ENCODE measurements at regions not wholly inside any gene's neighbourhood (a gene's known extent, or its start where the extent isn't known, plus 50 kb on each side); places are given as distances from the start of the nearest gene placed in this dataset.

DNA sequence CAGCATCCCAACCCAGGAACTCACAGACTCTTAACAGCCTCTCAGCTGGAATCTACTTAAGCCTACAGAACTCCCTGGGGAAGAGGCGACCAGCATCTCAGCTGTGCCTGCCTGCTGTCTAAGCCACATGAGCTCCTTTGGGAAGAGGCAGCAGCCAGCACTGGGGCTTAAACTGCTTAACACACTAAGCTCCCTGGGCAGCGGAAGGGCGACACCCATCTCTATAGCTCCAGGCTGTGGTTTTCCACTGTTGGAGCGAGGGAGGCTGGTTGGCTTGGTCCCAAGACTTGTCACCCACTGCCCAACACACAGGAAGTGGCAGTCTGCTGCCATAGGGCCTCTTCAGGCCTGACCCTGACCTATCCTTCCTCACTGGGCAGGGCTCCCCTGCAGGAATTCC is 1544.1 kb upstream of the ADGRL3 start:
- ChIA-PET POLR2A (no interaction called here), SMC1A (ENCODE audit: uncharacterized antibody, unreplicated experiment) (no interaction called here), RAD21 (ENCODE audit: unreplicated experiment) (no interaction called here), CTCF (no interaction called here)
- 31% methylated on average over 4 of the region's 4 CpGs for WGBS (ENCODE audit: insufficient coverage, insufficient replicate concordance, low lambda C conversion rate, missing lambda C conversion rate)
- ATAC-seq: no peak
- no peak overlapping the region for H3K4me3 ChIP-seq
- no peak overlapping the region for H3K4me2 ChIP-seq (ENCODE audit: control insufficient read depth, insufficient read depth)
- no TSS peak for BruUV-seq (replicated peaks)
- no peak overlapping the region for H3K27ac ChIP-seq (ENCODE audit: control insufficient read depth, insufficient read depth)
- no peaks in the 10 kb centered on the region for H3K9me3 ChIP-seq (replicated peaks; ENCODE audit: control insufficient read depth, insufficient read depth, low read length)
- no peak overlapping the region for H2AFZ ChIP-seq (ENCODE audit: control insufficient read depth, low read depth, low read length)
- in situ Hi-C loops (cut with MboI): no loop called here
- no peaks in the 10 kb centered on the region for H4K20me1 ChIP-seq (ENCODE audit: control insufficient read depth, insufficient read depth)
- H3K27me3 ChIP-seq (replicated peaks in 1 of 2; ENCODE audit: control insufficient read depth in 2 of 2, insufficient read depth in 2 of 2, low read length in 1 of 2): no peaks in the 10 kb centered on the region
- FAIRE-seq: no peak
- intact Hi-C loops (cut with micrococcal nuclease; ENCODE audit: unreplicated experiment): no loop called here
- H3K79me2 ChIP-seq (ENCODE audit: control insufficient read depth, insufficient read depth, low read length): no peaks in the 10 kb centered on the region
- no peaks in the 10 kb centered on the region for H3K36me3 ChIP-seq (ENCODE audit: control insufficient read depth in 2 of 2, insufficient read depth in 2 of 2, low read length in 1 of 2)
- DNase-seq (ENCODE audit: low read depth, low spot score): no peak
- no peak overlapping the region for H3K9ac ChIP-seq (ENCODE audit: control insufficient read depth, insufficient read depth, low read length)
- H3K4me1 ChIP-seq (ENCODE audit: control insufficient read depth, insufficient read depth, low read length): no peaks in the 10 kb centered on the region
- TF ChIP-seq ZBTB40 (IDR thresholded peaks at IDR 0.05; ENCODE audit: borderline replicate concordance): no peak
- no peak for TF ChIP-seq HCFC1 (IDR thresholded peaks at IDR 0.05; ENCODE audit: low read length)
- no peak for TF ChIP-seq NBN (IDR thresholded peaks at IDR 0.05)
- no peak for TF ChIP-seq MYC (IDR thresholded peaks at IDR 0.05; ENCODE audit: insufficient read depth, insufficient read length, insufficient replicate concordance, low read length, severe bottlenecking)
- no peak for TF ChIP-seq CBX5 (IDR thresholded peaks at IDR 0.05; ENCODE audit: low read depth)
- TF ChIP-seq SIX5 (IDR thresholded peaks at IDR 0.05; ENCODE audit: low read depth, low read length, severe bottlenecking): no peak
- TF ChIP-seq TARDBP (IDR thresholded peaks at IDR 0.05; ENCODE audit: borderline replicate concordance): no peak
- no peak for TF ChIP-seq FOXM1 (IDR thresholded peaks at IDR 0.05; ENCODE audit: low read depth, low read length)
- no peak for TF ChIP-seq ZNF274 (IDR thresholded peaks at IDR 0.05; ENCODE audit: insufficient read depth, insufficient read length)
- TF ChIP-seq ZBTB4 (CRISPR knock-in tag; IDR thresholded peaks at IDR 0.05): no peak
- no peak for TF ChIP-seq ZBED1 (IDR thresholded peaks at IDR 0.05; ENCODE audit: borderline replicate concordance)
- TF ChIP-seq, protein P1, sequence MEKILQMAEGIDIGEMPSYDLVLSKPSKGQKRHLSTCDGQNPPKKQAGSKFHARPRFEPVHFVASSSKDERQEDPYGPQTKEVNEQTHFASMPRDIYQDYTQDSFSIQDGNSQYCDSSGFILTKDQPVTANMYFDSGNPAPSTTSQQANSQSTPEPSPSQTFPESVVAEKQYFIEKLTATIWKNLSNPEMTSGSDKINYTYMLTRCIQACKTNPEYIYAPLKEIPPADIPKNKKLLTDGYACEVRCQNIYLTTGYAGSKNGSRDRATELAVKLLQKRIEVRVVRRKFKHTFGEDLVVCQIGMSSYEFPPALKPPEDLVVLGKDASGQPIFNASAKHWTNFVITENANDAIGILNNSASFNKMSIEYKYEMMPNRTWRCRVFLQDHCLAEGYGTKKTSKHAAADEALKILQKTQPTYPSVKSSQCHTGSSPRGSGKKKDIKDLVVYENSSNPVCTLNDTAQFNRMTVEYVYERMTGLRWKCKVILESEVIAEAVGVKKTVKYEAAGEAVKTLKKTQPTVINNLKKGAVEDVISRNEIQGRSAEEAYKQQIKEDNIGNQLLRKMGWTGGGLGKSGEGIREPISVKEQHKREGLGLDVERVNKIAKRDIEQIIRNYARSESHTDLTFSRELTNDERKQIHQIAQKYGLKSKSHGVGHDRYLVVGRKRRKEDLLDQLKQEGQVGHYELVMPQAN (conservative IDR thresholded peaks at IDR 0.05): no peak
- TF ChIP-seq ZNF622 (IDR thresholded peaks at IDR 0.05): no peak
- TF ChIP-seq, protein P2, sequence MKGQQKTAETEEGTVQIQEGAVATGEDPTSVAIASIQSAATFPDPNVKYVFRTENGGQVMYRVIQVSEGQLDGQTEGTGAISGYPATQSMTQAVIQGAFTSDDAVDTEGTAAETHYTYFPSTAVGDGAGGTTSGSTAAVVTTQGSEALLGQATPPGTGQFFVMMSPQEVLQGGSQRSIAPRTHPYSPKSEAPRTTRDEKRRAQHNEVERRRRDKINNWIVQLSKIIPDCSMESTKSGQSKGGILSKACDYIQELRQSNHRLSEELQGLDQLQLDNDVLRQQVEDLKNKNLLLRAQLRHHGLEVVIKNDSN (IDR thresholded peaks at IDR 0.05; ENCODE audit: borderline replicate concordance, extremely low read length, insufficient read depth, low read depth, low read length): no peak
- TF ChIP-seq KLF5 (IDR thresholded peaks at IDR 0.05; ENCODE audit: partially characterized antibody): no peak
- no peak for TF ChIP-seq EED (IDR thresholded peaks at IDR 0.05; ENCODE audit: low read depth)

Data from GM12878 (cell line).